Activated T-cell treated with anti-CD3 and anti-CD28 coated beads for 24 hours (primary cell): ENCODE measurements at regions not wholly inside any gene's neighbourhood (a gene's known extent, or its start where the extent isn't known, plus 50 kb on each side); places are given as distances from the start of the nearest gene placed in this dataset.

Source experiments
- DNase-seq: peaks from one replicate; pipeline ENCODE4 v3.0.0-alpha.2; 2020; ENCODE audit warnings: low read depth

DNA sequence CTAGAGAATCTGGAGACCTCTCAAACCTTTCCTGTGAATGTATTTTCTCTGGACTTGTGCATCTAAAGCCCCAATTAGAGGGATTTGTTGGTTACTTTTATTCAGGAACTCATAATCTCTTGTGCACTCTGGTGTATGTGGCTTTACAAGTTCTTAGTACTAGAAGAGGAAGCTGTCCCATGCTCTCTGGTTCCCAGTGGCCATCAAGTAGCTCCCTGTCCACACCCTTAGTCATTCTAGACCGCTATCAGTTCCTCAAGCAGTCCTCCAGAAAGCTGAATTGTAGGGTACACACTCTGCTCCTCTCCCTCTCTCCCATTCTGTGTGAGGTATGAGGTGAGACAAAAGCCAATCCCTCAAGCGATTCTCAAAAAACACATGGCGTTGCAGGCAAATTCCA, 470.3 kb downstream of the PTPRC start:
- no peak for DNase-seq

DNA sequence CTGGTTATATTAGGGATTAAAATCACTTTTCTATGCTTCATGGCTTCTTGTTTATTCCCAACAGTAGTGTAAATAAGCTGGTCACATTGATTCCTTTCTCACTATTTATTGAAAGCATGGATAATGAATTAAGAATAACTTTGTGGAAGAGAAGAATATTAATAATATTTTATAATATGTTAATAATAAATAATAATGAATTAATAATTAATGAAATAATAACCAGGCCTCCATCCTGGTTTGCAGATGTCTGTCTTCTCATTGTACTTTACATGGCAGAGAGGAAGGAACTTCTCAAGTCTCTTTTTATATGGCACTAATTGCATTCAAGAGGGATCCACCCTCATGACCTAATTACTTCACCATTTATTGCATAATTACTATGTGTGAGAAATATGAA, 473.5 kb downstream of the PTPRC start:
- DNase-seq: no peak

DNA sequence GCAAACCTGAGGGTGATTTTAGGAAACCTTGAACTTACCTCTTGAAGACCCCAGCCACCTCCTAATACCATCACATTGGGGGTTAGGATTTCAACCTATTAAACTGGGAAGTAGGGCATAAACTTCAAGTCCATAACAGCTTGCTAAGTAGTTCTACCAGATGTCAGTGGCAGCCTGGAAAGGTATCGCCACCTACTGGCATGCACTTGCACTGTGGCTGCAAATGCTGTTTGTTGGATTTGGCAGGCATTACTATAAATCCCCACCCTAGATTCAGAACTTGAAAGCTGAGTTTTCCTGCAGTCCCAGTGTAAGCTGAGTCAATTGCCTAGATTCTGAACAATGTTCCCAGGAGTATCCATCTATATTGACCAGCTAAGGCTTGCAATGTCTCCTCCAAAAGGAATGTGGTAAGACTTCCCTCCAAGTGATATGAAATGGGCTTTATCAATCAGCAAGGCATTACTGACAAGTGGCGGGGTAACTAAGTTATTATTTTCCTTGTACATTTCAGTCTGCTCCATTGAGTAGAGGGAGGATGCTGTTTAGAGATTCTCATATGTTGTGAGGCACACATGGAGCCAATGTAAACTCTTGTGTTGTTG, 474.5 kb downstream of the PTPRC start:
- peak; percentile 58 for DNase-seq

DNA sequence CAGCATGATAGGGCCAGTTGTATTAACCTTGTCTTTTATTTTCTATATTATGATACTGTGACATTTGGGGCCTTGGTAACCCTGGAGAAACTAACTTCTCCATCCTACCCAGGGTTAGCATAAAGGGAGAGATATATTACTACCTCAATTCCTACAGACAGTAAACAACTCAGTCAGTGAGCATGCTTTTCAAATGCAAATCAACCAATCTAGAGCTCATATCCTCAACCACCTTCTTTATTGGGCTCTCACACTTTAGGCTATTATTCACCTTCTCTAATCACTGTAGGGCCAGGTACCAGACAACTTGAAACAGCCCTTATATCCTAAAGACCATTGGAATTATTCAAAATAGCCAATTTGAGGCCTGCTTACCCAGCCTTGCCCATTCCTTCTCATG, 477.6 kb downstream of the PTPRC start:
- no peak for DNase-seq

DNA sequence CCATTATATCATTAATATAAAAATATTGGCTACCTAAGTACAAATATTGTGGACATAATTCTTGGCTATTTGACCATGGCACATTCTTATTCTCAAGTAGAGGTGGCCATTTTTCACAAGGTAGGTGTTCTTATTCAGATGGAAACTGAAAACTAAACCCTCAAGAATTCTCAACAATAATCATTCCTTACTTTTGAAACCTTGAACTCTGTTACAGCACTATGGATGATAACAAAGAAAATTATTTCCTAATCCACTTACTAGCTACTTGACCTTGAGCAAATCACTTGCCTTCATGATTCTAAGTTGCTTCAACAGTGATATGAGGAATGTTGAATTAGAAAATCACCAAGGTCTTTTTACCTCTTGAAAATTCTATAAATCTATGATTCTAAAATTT, 482.2 kb downstream of the PTPRC start:
- DNase-seq: no peak

DNA sequence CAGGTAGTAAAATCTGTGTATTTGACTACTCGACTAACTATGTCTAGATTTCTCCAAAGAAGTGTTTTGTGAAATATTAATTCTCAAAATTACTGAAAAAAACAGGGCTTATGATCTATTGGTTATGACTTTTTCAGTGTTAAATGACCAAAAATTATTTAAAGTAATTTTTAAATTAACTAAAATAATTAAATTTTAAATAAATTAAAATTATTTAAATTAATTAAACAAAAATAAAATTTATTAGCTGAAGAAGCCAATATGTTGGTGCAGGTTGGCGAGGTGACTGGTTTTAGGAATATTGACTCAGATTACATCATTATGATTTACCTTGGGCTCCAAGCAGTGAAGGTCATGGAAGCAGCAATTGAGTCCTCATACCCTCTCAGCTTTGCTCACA, 483.2 kb downstream of the PTPRC start:
- no peak for DNase-seq

DNA sequence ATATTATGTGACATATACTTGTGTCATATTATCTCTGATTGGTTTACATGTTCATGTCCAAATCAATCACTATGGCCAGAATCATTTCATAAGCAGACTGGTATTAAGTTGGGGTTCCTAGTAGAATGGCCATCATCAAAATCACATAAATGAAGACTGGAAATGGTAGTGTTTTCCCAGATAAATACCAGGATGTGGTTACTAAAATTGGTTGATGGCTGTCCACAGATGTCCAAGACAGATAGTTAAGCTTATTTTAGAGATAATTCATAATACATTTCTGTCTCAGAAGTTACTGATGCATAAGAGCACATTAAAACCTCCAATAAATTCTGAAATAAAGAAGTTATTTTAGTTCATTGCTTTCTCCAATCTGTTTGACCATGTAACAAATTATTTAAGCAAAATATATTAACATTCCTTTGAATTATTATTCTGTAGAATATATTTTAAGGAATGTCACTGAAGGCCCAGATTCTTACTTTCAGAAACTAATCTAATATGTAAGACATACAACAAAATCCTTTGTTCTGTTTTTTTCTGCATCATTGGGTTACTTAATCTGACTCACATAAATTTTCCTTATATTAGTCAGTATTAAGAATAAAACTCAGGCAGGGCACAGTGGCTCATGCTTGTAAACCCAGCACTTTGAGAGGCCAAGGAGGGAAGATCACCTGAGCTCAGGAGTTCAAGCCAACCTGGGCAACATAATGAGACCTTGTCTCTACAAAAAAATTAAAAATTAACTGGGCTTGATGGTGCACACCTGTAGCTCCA, 483.9 kb downstream of the PTPRC start:
- DNase-seq: no peak

DNA sequence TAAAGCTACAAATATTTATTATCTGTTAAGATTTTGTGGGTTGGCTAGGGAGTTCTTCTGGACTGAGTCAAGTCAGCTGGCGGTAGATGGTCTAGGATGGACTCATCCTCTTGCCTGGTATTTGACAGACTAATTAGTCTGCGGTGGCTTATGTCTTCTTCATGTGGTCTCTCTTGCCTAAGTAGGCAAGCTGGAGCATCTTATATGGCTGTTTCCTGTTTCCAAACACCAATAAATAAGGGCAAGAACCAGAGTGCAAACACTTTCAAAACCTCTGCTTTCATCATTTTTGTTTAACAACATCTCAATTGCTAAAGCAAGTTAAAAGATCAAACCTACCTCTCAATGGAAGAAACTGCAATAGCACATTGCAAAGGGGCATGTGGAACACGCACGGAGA, 484.8 kb downstream of the PTPRC start:
- DNase-seq: no peak

DNA sequence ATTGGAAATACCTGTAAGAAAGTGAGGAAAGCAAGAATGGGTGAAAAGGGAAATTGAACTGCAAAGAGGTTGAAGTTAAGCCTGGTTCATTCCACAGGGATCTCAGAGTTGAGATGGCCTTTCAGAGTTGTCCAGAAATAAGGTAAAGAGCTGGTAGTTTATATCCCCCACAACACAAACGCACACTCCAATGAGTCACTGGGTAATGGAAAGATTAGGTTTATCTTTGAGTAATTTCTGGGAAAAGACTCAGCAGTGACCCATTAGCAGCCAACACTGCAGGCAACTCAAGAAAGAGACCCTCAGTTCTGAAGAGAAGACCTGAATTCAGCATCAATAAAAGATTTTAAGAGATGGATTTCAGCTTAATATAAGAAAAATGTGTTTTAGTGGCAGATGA, 485.5 kb downstream of the PTPRC start:
- DNase-seq: no peak

DNA sequence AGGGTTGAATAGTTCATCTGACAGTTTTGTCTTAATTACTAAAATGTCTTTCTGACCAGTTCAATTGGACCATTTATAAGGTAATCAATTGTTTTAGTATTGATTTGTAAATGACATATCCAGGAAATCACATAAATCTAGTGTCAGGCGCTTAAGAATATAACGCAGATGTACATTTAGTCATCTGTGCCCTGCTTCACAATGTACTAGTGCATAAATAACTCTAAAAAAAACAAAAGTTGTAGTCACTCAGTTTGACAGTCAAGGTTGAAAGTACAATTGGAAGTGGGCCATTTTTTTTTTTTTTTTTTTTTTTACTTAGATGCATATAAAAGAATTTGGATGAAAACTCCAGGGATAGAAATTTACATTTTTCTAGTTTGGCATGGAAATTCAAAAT, 490.4 kb downstream of the PTPRC start:
- no peak for DNase-seq

DNA sequence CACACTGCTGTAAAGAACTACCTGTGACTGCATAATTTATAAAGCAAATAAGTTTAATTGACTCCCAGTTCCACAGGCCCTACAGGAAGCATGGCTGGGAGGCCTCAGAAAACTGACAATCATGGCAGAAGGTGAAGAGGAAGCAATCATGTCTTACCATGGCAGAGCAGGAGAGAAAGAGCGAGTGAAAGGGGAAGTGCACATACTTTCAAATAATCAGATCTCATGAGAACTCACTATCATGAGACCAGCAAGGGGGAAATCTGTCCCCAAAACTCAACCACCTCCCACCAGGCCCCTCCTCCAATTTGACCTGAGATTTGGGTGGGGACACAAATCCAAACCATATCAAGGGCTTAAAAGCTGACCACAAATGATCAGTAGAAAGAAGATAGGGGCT, 493.2 kb downstream of the PTPRC start:
- no peak for DNase-seq

DNA sequence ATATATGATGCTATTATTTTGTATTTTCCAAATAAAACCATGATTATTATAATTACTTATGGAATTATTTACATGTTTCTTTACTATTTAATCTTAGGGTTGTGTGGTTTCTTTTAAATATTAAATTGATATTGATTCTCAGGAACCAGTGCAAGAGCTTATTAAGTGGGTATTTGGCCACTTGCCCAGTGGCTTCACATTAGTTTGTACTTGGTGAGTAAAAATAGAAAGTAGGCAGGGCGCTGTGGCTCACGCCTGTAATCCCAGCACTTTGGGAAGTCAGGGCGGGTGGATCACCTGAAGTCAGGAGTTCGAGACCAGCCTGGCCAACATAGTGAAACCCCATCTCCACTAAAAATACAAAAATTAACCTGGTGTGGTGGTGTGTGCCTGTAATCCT, 497.1 kb downstream of the PTPRC start:
- no peak for DNase-seq

DNA sequence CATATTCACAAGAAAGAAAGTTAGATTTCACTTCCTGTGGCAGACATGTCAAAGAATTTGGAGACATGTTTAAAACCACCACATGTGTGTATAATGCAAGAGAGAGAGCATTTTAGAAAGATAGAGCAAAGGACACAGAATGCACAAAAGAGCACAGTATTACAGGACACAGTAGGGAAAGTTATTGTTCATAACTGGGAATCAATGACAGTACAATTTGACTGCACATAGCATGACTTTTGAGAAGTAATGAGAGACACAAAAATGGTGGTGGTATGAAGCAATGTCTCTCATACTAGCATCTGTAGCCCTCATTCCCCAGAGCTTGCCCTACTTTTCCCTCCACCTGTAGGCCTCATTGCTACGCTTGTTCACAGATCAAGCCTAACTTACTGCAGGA, 499.2 kb downstream of the PTPRC start:
- no peak for DNase-seq

DNA sequence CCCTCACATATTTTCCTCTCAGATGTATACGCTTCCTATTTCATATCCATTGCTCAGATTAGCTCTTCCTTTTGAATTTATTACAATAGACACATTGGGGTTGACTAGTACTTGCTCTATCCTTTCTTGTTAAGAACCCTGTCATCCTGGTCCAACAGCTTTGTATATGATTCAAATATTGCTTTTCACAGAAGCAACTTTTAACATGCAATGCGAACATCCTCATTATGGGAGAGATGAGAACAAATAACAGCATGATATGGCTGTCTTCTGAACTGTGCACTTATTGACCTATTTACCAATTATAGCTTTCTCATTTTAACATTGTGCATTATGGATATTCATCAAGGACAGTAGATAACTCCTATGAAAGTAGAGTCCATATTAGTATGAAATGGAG, 510.8 kb downstream of the PTPRC start:
- no peak for DNase-seq

DNA sequence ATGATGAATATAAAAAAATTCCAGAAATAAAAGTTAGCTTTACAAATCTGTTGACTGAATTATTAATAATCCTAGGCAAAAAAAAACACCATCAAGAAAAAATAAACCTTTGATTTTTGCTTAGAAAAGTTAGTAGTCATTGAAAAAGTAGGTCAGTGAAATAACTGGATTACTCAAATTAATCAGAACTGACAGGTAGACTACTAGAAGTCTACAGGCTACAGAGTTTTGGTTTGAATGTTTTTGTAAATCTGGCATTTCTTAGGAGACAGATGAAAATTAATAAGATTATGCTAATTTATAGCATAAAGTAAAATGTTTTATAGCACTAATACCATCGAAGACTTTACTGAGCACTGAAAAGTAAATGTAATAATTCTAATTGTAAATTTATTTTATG, 511.9 kb downstream of the PTPRC start:
- DNase-seq: no peak

DNA sequence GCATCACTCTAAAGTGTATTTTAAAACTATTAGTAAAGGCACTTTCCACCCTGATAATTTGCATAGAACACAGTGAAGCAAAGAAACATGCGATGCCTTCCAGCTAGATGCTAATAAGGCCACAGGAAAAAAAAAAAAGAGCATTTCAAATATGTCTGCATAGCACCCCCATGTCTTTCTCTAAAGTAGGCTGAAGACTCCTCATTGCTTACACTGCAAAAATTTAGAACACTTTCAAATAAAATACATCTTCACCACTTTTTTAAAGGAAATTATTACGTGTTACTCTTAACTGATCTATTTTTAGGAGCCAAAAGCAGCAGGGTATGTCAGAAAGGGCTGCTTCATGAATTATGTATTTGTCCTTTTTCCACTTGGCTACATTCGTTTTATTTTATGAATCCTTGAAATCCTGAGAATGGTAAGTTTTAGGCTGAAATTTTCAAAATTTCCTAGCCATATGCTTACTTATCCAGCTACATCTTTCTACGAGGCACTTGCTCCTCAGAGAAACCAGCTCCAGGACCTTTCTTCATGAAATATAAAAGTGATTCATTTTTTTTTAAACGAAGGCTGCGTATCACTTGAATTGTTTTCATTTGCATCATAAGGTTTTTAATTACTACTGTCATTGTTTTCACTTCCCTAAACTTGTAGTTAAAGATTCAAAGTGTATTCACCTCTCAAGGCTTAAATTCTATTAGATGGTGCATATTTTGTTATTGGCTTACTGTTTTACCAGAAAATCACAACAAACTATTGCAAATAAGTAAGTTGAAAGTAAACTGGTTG, 513.0 kb downstream of the PTPRC start:
- DNase-seq: no peak

DNA sequence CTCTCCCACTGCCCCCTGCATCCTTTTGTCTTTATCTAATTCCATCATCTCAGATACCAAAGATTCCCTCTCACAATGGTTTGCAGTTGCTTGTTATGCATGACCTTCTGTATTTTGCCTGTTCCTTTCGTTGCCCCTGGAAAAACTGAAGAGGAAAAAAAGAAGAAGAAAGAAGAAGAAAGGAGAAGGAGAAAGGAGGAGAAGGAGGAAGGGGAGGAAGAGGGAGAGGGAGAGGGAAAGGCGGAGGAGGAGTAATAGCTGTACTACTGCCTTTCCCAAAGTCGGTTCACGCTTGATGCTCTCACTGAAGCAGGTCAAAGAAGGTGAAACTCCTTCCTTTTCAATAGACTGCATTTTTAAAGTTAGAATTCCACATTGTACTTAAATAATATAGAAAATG, 513.8 kb downstream of the PTPRC start:
- DNase-seq: no peak

DNA sequence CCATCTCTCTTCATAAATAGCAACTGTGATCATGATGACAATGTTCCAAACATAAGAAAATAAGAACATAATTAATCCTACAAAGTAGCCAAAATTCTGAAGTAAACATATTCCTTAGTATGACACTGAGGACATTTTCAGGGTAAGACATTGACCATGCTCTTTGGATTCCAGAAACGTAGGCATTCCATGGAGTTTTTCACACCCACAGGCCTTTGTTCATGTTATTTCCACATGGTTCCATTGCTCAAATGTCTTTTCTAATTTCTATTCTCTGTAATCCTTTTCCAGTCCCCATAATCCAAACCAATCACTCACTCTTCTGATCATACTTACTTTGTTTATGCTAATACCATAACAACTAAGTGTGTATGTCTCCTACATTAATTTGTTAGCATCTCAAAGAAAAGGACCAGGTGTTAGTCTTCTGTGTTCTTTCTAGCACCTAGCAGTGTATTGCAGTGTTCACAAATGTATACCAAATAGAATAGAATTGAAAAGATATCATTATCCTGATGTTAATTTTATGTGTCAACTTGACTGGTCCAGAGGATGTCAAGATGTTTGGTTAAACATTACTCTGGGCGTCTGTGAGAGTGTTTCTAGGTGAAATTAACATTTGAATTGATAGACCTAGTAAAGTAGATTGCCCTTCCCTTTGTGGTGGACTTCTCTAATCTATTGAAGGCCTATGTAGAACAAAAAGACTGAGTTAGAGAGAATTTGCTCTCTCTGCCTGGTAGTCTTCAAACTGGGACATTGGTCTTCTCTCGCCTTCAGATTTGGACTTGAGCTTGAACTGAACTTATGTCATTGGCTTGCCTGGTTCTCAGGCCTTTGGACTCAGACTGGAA, 516.6 kb downstream of the PTPRC start:
- no peak for DNase-seq

DNA sequence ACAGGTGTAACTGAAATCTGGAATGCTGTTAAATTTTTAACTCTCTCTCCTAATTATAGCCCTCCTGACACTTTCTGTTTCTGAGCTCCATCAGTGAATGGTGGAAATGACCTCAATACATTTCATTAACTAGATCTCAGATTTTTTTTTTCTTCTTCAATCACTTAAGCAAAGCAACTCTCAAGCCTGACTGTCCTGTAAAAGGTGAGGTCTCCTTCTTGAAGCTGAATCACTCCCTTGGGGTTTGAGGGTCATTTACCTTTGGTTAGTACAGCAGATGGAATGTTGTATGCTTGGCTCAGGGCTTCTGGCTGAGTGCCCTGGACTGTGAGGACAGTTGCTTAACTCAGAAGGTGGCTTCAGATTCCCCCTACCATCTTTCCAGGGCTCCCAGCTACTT, 518.7 kb downstream of the PTPRC start:
- no peak for DNase-seq

DNA sequence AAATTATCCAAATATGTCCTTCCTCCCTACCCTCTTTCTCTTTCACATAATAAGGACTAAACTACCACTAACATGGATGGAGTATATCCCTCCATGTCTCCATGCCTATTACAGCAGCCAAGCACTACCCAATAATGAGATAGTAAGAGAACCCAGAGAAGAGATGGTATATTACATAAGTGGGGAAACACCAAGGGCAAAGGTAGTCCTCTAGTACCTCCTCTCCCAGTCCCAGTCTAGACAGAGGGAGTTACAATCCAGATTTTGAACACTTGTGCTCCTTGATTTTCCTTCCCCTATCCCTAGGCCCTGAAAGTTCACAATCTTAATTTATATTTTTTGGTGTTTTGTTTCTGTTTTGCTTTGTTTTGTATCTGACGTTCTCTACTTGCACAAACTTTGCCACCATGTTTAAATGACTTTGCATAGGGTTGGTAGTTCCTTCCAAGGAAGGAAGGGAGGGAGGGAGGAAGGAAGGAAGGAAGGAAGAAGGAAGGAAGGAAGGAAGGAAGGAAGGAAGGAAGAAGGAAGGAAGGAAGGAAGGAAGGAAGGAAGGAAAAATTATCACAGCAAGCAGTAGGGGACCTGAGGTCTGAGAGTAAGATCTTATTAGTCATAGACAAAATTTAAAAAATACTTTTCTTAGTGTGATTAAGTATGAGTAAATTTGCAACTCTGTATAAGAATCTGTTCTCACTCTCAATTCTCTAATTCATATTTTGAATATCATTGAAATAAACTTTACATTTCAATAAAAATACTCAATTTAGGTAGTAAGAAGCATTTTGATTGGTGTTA, 521.9 kb downstream of the PTPRC start:
- no peak for DNase-seq

DNA sequence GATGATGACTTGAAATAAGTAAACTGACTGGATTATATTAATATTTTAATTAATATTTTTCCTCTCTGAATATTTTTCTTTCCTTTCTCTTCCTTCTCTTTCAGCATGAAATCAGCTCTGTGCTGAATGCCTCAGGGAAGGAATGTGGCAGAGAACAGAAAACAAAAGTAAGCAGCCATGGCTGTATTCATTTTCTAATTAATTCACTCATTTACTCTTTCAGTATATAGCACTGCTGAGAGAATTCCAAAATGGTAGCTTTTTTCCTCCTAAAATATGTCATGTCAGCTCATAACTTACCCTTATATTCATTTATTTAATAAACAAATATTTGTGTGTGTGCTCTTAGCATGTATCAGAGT, 522.5 kb downstream of the PTPRC start:
- DNase-seq: no peak
